HG02588 (cell line): ENCODE measurements at regions not wholly inside any gene's neighbourhood (a gene's known extent, or its start where the extent isn't known, plus 50 kb on each side); places are given as distances from the start of the nearest gene placed in this dataset.

Source experiments
- ATAC-seq: cut with Tn5 transposase; IDR thresholded peaks from one replicate; pipeline ENCODE4 v1.9.1; 2021; ENCODE audit warnings: mild to moderate bottlenecking, moderate library complexity; ENCODE audit not compliant: unreplicated experiment

GRCh38 chr11:92423115-92424034 lies 198.8 kb downstream of the FAT3 start:
- ATAC-seq: no peak

DNA sequence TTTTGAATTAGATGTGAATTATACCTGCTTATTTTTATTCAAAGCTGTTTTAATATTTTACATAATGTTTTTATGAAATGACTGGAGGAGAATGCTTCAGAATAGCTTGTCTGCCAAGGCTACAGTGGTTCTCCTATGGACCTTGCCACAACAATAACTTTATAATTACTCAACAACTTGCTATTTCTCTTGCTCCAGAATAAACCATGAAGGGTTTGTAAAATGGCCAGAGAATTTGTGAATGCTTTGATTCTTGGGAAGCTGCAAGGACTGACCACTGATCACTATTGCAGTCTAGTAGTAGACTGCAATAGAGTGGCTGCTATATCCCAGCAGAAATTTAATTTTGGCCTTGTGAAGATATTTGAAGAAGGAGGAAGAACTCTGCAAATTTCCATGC lies 199.7 kb downstream of the FAT3 start:
- ATAC-seq: no peak

DNA sequence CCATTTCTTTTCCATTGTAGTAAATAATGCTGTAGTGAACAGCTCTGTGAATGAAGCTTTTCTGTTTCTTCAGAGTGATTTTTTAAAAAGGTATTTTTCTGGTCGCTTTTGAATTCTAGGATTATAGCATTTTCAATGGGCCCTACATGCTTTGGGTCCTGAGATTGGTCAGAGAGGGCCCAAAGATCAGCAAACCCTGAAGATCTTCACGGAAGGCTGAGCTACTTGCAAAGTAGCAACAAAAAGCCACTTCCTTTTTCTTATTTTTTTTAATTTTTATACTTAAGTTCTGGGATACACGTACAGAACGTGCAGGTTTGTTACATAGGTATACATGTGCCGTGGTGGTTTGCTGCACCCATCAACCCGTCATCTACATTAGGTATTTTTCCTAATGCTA lies 200.5 kb downstream of the FAT3 start:
- ATAC-seq: no peak

DNA sequence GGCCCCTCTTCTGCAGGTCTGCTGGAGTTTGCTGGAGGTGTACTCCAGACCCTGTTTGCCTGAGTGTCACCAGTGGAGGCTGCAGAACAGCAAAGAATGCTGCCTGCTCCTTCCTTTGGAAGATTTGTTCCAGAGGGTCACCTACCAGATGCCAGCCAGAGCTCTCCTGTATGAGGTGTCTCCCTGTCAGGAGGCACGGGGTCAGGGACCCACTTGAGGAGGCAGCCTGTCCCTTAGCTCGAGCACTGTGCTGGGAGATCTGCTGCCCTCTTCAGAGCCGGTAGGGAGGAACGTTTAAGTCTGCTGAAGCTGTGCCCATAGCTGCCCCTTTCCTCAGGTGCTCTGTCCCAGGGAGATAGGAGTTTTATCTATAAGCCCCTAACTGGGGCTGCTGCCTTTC lies 207.9 kb downstream of the FAT3 start:
- no peak for ATAC-seq

DNA sequence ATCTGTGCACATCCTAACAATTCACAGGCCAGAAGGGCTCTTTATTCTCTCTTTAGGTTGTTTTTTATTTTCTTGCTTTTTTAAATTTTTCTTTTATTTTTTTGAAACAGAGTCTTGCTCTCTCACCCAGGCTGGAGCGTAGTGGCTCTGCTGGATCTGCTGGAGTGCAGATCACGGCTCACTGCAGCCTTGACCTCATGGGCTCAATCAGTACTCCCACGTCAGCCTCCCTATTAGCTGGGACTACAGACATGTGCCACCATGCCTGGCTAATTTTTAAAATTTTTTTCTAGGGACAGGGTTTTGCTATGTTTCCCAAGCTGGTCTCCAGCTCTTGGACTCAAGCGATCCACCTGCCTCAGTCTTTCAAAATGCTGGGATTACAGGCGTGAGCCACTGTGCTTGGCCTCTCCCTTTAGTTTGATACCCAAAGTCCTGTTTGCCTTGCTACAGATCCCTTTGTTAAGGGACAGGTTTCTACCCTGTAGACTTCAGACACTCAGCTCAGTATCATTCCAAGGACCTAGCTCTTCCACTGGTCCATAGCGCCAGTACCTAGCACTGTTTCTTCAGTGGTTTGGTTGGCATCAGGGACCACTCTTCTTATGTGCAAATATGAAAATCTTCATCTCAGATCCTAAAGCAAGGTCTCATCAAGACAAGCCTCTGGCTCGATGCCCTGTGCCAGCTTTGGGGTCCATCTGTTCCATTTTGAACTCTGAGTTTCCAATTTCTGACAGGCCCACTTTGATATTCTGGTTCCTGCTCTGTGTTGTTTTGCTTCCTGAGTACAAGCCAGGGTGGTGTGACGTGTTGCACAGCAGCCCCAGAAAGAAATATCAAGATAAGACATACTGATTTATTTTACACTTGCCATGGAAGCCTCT lies 211.7 kb downstream of the FAT3 start:
- no peak for ATAC-seq

DNA sequence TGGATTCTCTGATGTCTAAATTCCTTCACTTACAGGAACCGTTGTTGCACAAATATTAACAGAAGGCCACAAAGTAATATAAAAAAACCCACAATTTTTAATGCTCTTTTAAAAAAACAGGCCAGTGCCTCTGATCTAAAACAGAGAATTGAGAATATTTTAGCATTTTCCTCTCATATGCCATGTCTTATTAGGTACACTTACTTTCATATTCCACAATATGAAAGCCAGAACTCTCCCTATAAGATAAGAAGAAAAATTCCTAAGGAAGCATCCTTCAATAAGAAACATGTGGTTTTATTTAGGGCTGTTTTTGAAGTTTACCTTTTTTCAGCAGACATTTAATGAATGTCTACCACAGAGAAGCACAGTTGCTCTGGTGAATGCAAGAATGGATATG lies 214.5 kb downstream of the FAT3 start:
- ATAC-seq: no peak

DNA sequence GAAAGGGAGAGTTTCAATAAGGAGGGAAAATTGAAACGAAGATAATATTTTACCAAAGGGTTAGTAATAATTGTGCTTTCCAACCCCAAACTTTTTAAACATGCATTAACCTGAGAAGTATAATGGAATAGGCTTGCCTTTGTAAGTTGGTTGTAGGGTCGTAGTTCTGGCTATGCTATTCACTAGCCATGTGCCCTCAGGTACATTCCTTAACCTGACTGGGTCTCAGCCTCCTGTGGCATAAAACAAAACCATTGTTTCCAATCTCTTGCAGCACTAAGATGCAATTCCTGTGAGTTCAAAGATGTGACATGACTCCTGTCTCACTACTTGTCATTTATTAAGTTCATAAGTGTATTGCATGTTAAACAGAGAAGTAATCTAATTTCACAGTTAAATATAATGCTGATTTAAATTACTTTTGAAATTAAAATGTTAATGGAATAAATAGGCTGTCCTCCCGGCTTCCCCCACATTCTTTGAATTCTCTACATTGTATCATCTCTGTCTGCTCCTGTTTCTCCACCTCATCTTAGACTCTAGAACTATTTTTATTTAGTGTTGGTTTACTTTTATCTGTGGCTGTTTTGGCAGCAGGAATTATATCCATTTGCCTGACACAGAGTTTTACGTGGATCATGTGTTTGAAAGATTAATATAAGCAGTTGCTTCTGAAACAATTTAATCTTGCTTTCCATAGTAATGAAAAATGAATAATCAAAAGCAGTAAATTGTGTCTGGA lies 216.3 kb downstream of the FAT3 start:
- ATAC-seq: no peak

DNA sequence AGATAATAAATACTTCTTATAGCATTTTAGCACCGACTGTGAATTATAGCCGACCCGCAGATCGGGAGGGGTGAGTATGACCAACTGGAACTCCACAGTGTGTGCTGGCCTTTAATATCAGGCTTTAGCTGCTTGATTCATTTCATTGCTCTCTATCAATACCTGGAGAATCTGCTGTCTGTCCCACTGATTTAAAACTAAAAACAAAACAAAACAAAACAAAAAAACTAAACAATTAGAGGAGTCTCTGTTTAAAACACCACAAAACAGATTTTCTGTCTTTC lies 216.8 kb downstream of the FAT3 start:
- ATAC-seq: no peak

- no peak for ATAC-seq
Measured at GRCh38 chr11:92443199-92443598, 218.6 kb downstream of the FAT3 start.

DNA sequence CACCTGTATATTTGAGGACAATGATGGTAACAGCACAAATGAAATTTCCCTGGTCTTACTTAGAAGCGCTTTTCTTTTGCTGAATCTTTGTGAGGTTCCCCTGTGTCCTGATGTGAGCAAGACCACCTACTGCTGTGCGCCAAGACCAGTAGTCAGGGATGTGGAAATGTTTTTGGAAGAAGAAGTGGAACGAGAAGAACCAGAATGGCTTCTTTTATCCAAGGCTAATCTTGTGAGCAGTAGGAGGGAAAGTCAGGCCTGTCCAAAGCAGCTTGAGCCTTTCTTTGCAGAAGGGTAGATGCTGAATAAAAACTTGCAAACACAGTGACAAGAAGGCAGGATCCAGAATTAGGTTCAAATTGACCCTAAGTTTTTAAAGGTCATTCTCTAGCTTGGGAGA lies 223.0 kb downstream of the FAT3 start:
- no peak for ATAC-seq

DNA sequence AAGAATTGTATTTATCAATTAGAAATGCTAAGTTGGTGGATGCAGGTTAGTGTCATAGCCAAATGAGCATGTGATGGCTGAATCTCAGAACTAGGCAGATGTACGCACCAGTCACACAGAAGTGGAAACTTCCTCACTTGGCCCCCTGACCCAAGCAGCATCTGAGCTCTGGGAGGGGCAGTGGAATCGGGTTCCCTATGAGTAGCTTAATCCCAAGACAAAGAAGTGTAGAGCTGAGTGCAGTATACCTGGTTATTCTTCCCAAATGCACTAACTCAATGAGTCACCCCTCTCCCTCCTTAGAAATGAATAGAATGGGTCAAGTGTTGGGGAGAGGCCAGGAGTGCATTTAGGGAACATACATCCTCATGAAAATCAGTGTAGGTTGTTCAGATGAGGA lies 224.6 kb downstream of the FAT3 start:
- no peak for ATAC-seq

- no peak for ATAC-seq
Measured at GRCh38 chr11:92449780-92450179, 225.2 kb downstream of the FAT3 start.

GRCh38 chr11:92451063-92451462 lies 226.4 kb downstream of the FAT3 start:
- ATAC-seq: no peak

GRCh38 chr11:92453055-92453454 lies 228.4 kb downstream of the FAT3 start:
- ATAC-seq: no peak

- no peak for ATAC-seq
Measured at GRCh38 chr11:92455210-92455790, 230.7 kb downstream of the FAT3 start.

- ATAC-seq: no peak
Measured at GRCh38 chr11:92457250-92457649, 232.6 kb downstream of the FAT3 start.

- ATAC-seq: no peak
Measured at GRCh38 chr11:92458486-92458885, 233.9 kb downstream of the FAT3 start.

DNA sequence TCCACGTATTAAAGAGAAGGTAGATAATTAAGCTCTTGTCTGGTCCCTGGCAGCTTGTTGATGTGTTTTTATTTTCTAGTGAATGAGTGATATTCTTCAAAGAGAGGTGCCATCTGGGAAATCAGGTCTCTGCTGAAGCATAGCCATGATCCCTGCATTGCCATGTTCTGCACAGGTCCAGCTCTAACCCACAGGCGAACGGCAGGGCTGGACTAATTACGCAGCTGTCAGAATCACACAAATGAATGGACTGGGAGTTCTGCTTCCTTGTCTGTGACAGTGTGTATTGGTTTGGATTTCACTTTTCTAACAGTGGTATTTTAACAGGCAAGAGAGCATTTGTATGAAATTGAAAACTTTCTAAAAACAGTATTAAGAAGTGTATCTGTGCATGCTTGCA lies 235.6 kb downstream of the FAT3 start:
- ATAC-seq: no peak

DNA sequence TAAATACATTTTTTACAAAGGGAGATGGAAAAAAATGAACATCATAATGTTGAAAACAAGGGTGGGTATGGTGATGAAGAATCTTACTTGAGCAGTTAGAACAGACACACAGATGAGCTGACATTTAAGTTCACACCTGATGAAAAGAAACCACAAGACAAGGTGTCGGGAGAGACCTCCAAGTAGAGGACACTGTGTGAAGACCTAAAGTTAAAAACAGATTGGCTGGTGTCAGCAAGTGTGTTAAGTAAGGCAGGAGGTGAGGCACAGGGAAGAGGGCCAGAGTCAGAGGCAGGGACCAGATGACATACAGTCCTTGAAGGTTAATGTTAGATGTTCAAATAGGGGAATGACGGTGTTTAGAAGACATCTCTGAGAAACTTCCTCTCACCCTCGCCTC lies 236.8 kb downstream of the FAT3 start:
- ATAC-seq: no peak

GRCh38 chr11:92462821-92463220 lies 238.2 kb downstream of the FAT3 start:
- ATAC-seq: no peak

DNA sequence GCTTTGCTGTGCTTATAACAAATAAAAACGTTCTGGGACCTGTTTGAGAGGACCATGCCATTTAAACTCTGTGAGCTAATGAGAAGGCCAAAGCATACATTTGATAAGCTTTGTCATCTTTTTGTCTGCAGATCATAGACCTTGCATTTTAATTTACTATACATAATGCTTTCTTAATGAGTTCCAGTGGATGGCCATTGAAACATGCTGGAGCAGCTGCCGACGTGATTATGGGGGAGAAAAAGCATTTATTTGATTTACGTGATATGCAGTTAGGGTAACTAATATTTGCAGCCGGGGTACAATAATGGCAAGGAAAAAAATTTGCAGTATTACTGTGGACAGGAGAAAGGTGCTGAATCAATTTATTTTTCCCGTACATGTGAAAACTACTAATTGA lies 240.2 kb downstream of the FAT3 start:
- no peak for ATAC-seq
